H1 (cell line): ENCODE measurements at regions not wholly inside any gene's neighbourhood (a gene's known extent, or its start where the extent isn't known, plus 50 kb on each side); places are given as distances from the start of the nearest gene placed in this dataset.
A peak's percentile ranks its signal among the peaks of the same experiment; 100 is the strongest.

Experiments used
- CTCF ChIA-PET: fragments of 300-600 bp; sonication (Branson Sonifier 250); formaldehyde crosslinking; loops from one replicate; lab custom pipeline; 2021; ENCODE audit not compliant: partially characterized antibody; lab: Charles Lee
- POLR2A ChIA-PET: fragments of 300-600 bp; sonication (Branson Sonifier 250); formaldehyde crosslinking; loops from one replicate; lab custom pipeline; 2021; ENCODE audit warnings: inconsistent platforms; ENCODE audit not compliant: partially characterized antibody; lab: Charles Lee
- DNase-seq, 2 experiments: peaks; one replicate each; pipeline versions ENCODE4 v3.0.0 to v3.0.0-alpha.2; 2010 to 2022; ENCODE audit warnings: low spot score in 2 of 2, low read depth in 1 of 2, mixed read lengths in 1 of 2
- FAIRE-seq: peaks from 2 replicates; lab custom pipeline; 2011; peaks lifted over from hg19 to GRCh38; lab: Jason Lieb, UNC
- H2AFZ ChIP-seq: 2 replicates; pipeline ENCODE4 v1.8.1; 2012; ENCODE audit warnings: low read length, inconsistent platforms
- H2AK5ac ChIP-seq: 2 replicates; pipeline ENCODE4 v1.6.1; 2013; ENCODE audit warnings: low read depth, low read length
- H2BK120ac ChIP-seq: replicated peaks from 2 replicates; pipeline ENCODE3; 2013; ENCODE audit warnings: low read depth, low read length, inconsistent platforms
- H2BK12ac ChIP-seq: 2 replicates; pipeline ENCODE4 v1.6.1; 2013; ENCODE audit warnings: low read depth, low read length
- H2BK15ac ChIP-seq: 2 replicates; pipeline ENCODE4 v1.6.1; 2013; ENCODE audit warnings: low read length
- H2BK20ac ChIP-seq: 2 replicates; pipeline ENCODE4 v1.6.1; 2013; ENCODE audit warnings: low read length
- H2BK5ac ChIP-seq: 2 replicates; pipeline ENCODE4 v1.6.1; 2013; ENCODE audit warnings: low read depth, low read length
- H3K14ac ChIP-seq: 2 replicates; pipeline ENCODE4 v1.6.1; 2013; ENCODE audit warnings: inconsistent platforms; ENCODE audit not compliant: insufficient read length
- H3K18ac ChIP-seq: 2 replicates; pipeline ENCODE4 v1.6.1; 2013; ENCODE audit warnings: low read length; ENCODE audit errors: extremely low read depth
- H3K23ac ChIP-seq: 2 replicates; pipeline ENCODE4 v1.6.1; 2013; ENCODE audit warnings: inconsistent platforms; ENCODE audit not compliant: insufficient read length
- H3K23me2 ChIP-seq: 2 replicates; pipeline ENCODE4 v1.6.1; 2013; ENCODE audit warnings: low read depth, low read length
- H3K27ac ChIP-seq: 2 replicates; pipeline ENCODE4 v1.6.1; 2011; ENCODE audit warnings: low read depth, low read length, inconsistent platforms
- H3K27me3 ChIP-seq, 4 experiments: replicated peaks in 1 of 4; 1 replicate in 1 of 4; 2 replicates in 3 of 4; pipeline versions ENCODE4 v1.6.1 to v1.8.1; 2011 to 2013; ENCODE audit warnings: low read length in 3 of 4, mild to moderate bottlenecking in 3 of 4, inconsistent platforms in 2 of 4, mixed read lengths in 2 of 4, moderate library complexity in 1 of 4; ENCODE audit not compliant: control insufficient read depth in 3 of 4, insufficient read depth in 3 of 4; ENCODE audit errors: extremely low read depth in 1 of 4
- H3K36me3 ChIP-seq, 4 experiments: 2 replicates each; pipeline versions ENCODE4 v1.6.1 to v1.8.1; 2011 to 2013; ENCODE audit warnings: mild to moderate bottlenecking in 4 of 4, low read length in 3 of 4, moderate library complexity in 2 of 4, control low read depth in 1 of 4, inconsistent platforms in 1 of 4; ENCODE audit not compliant: insufficient read depth in 4 of 4, control insufficient read depth in 2 of 4
- H3K4ac ChIP-seq: replicated peaks from 2 replicates; pipeline ENCODE3; 2013; ENCODE audit warnings: low read length, low read depth, mixed read lengths, inconsistent platforms; ENCODE audit not compliant: insufficient read length
- H3K4me1 ChIP-seq, 4 experiments: replicated peaks in 1 of 4; 1 replicate in 1 of 4; 2 replicates in 3 of 4; pipeline versions ENCODE4 v1.6.1 to v1.8.1; 2011 to 2013; ENCODE audit warnings: low read length in 3 of 4, inconsistent platforms in 2 of 4, mixed read lengths in 1 of 4; ENCODE audit not compliant: insufficient read depth in 4 of 4, control insufficient read depth in 3 of 4
- H3K4me2 ChIP-seq, 2 experiments: 2 replicates each; pipeline versions ENCODE4 v1.6.1 to v1.8.1; 2011 to 2013; ENCODE audit warnings: low read depth in 2 of 2, low read length in 2 of 2, control low read depth in 1 of 2, inconsistent platforms in 1 of 2, mild to moderate bottlenecking in 1 of 2; ENCODE audit not compliant: insufficient read depth in 1 of 2
- H3K4me3 ChIP-seq, 4 experiments: fragments of 200-600, 300-600 bp in 1 of 4; sonication (generic), shearing (Covaris generic), sonication (Bioruptor Twin) in 1 of 4; 2 replicates each; pipeline versions ENCODE4 v1.5.1 to v1.8.1; 2011 to 2016; ENCODE audit warnings: low read length in 4 of 4, low read depth in 3 of 4, control low read depth in 2 of 4, inconsistent platforms in 2 of 4, mild to moderate bottlenecking in 2 of 4, mixed read lengths in 1 of 4, moderate library complexity in 1 of 4; ENCODE audit not compliant: insufficient read depth in 2 of 4; ENCODE audit errors: extremely low read depth in 1 of 4
- H3K56ac ChIP-seq: replicated peaks from 2 replicates; pipeline ENCODE3; 2013; ENCODE audit warnings: low read depth, mild to moderate bottlenecking, mixed read lengths, low read length, inconsistent platforms; ENCODE audit not compliant: insufficient read length
- H3K79me1 ChIP-seq: 2 replicates; pipeline ENCODE4 v1.6.1; 2013; ENCODE audit warnings: low read depth, low read length, control low read depth
- H3K79me2 ChIP-seq, 2 experiments: 2 replicates each; pipeline versions ENCODE4 v1.6.1 to v1.8.1; 2012 to 2013; ENCODE audit warnings: low read length in 2 of 2, mild to moderate bottlenecking in 2 of 2, inconsistent platforms in 1 of 2; ENCODE audit not compliant: insufficient read depth in 2 of 2, control insufficient read depth in 1 of 2
- H3K9ac ChIP-seq, 4 experiments: replicated peaks in 1 of 4; 1 replicate in 1 of 4; 2 replicates in 3 of 4; pipeline versions ENCODE4 v1.6.1 to v1.8.1; 2011 to 2013; ENCODE audit warnings: low read depth in 3 of 4, low read length in 3 of 4, control low read depth in 2 of 4, mild to moderate bottlenecking in 2 of 4, moderate library complexity in 2 of 4, inconsistent platforms in 1 of 4; ENCODE audit errors: extremely low read depth in 1 of 4
- H3K9me3 ChIP-seq, 2 experiments: 2 replicates each; pipeline versions ENCODE4 v1.6.1 to v1.8.1; 2012 to 2013; ENCODE audit warnings: mild to moderate bottlenecking in 2 of 2, moderate library complexity in 2 of 2, control low read depth in 1 of 2, inconsistent platforms in 1 of 2, low read depth in 1 of 2, low read length in 1 of 2, mixed read lengths in 1 of 2; ENCODE audit not compliant: insufficient read depth in 2 of 2
- H4K20me1 ChIP-seq, 2 experiments: replicated peaks in 1 of 2; 2 replicates each; pipeline versions ENCODE3 to v1.8.1; 2011 to 2013; ENCODE audit warnings: inconsistent platforms in 2 of 2, low read length in 2 of 2, mild to moderate bottlenecking in 1 of 2; ENCODE audit not compliant: insufficient read depth in 2 of 2, control insufficient read depth in 1 of 2
- H4K5ac ChIP-seq: 2 replicates; pipeline ENCODE4 v1.6.1; 2013; ENCODE audit warnings: low read length, low read depth, mixed read lengths, inconsistent platforms; ENCODE audit not compliant: insufficient read length
- H4K8ac ChIP-seq: 2 replicates; pipeline ENCODE4 v1.8.0; 2013; ENCODE audit warnings: mild to moderate bottlenecking, moderate library complexity, low read length, inconsistent platforms; ENCODE audit not compliant: insufficient read depth; ENCODE audit errors: extremely low read depth
- H4K91ac ChIP-seq: replicated peaks from 2 replicates; pipeline ENCODE3; 2013; ENCODE audit warnings: low read length, mixed read lengths, inconsistent platforms; ENCODE audit not compliant: insufficient read length
- CTCF ChIP-seq, 3 experiments: IDR thresholded peaks; 1 replicate in 2 of 3; 2 replicates in 1 of 3; pipeline versions ENCODE4 v1.5.1 to v1.6.1; 2011; ENCODE audit warnings: low read length in 3 of 3, mild to moderate bottlenecking in 3 of 3, inconsistent platforms in 2 of 3, low read depth in 1 of 3, moderate library complexity in 1 of 3; ENCODE audit not compliant: insufficient read depth in 1 of 3; ENCODE audit errors: control extremely low read depth in 1 of 3
- EZH2 ChIP-seq: fragments of 200-600 bp; sonication (generic); IDR thresholded peaks from 2 replicates; pipeline ENCODE4 v1.7.1; 2012; ENCODE audit warnings: low read depth, mild to moderate bottlenecking, moderate library complexity, low read length, inconsistent platforms; ENCODE audit not compliant: severe bottlenecking
- HDAC2 ChIP-seq, 2 experiments: fragments of 300-600 bp in 1 of 2; sonication (generic) in 1 of 2; IDR thresholded peaks; 2 replicates each; pipeline ENCODE4 v1.6.1; 2011 to 2012; ENCODE audit warnings: low read depth in 2 of 2, low read length in 2 of 2, mild to moderate bottlenecking in 2 of 2, moderate library complexity in 2 of 2, borderline replicate concordance in 1 of 2, inconsistent platforms in 1 of 2
- JUN ChIP-seq: IDR thresholded peaks from 2 replicates; pipeline ENCODE4 v1.6.1; 2011; ENCODE audit warnings: low read depth, mild to moderate bottlenecking, improper control_type of control experiment, low read length
- MAX ChIP-seq: IDR thresholded peaks from 2 replicates; pipeline ENCODE4 v1.6.1; 2012; ENCODE audit warnings: inconsistent platforms
- POU5F1 ChIP-seq: IDR thresholded peaks from 2 replicates; pipeline ENCODE4 v1.6.1; 2011; ENCODE audit warnings: low read depth, mild to moderate bottlenecking, low read length, moderate library complexity
- RAD21 ChIP-seq, 2 experiments: IDR thresholded peaks in 1 of 2; conservative IDR thresholded peaks in 1 of 2; 2 replicates each; pipeline ENCODE4 v1.6.1; 2011; ENCODE audit warnings: low read depth in 2 of 2, low read length in 2 of 2, improper control_type of control experiment in 1 of 2, inconsistent platforms in 1 of 2, mild to moderate bottlenecking in 1 of 2, moderate library complexity in 1 of 2
- SAP30 ChIP-seq: fragments of 300-600 bp; sonication (generic); IDR thresholded peaks from 2 replicates; pipeline ENCODE4 v1.7.1; 2012; ENCODE audit warnings: low read length, moderate library complexity, mild to moderate bottlenecking, inconsistent platforms; ENCODE audit not compliant: insufficient read depth, insufficient replicate concordance
- WGBS, 2 experiments: shearing (Covaris generic) in 1 of 2; methylation state at CpG; one replicate each; pipeline versions ENCODE4 v1.1.6 to v1.1.7; 2013 to 2015; ENCODE audit warnings: low lambda C conversion rate in 2 of 2, mixed read lengths in 2 of 2, inconsistent platforms in 1 of 2, low coverage in 1 of 2, missing lambda C conversion rate in 1 of 2; ENCODE audit not compliant: insufficient replicate concordance in 2 of 2, insufficient coverage in 1 of 2, insufficient read length in 1 of 2; ENCODE audit errors: extremely low coverage in 1 of 2, missing lambda C conversion rate in 1 of 2; 5-methylcytosine and 5-hydroxymethylcytosine counted together

GRCh38 chr16:86048882-86049585 lies 150.1 kb downstream of the IRF8 start:
- no peaks in the 10 kb centered on the region; a peak in 1 of 7 replicates for H3K27me3 ChIP-seq
- no peak overlapping the region for H3K14ac ChIP-seq
- H3K56ac ChIP-seq, result no peak overlapping the region
- H4K20me1 ChIP-seq, result peaks cover 0 to 3% of the 10 kb centered on the region in 2 experiments
- H2BK15ac ChIP-seq, result no peak overlapping the region
- POLR2A ChIA-PET, result interaction anchor here (1.0 to 1.7 kb wide), 3 partner anchors 9 to 15 kb away, joined by 3 to 4 read pairs (median 3); no protein-coding TSS in a partner anchor
- no peak overlapping the region for H3K4me2 ChIP-seq
- H3K23me2 ChIP-seq, result no peaks in the 10 kb centered on the region
- H3K4ac ChIP-seq, result no peak overlapping the region
- H3K79me2 ChIP-seq, result no peaks in the 10 kb centered on the region
- no peak overlapping the region for H2AFZ ChIP-seq
- H3K18ac ChIP-seq, result no peak overlapping the region
- H4K91ac ChIP-seq, result no peak overlapping the region
- no peak overlapping the region for H3K23ac ChIP-seq
- H2BK5ac ChIP-seq, result no peak overlapping the region
- H3K9me3 ChIP-seq, result no peaks in the 10 kb centered on the region
- no peak overlapping the region for H4K8ac ChIP-seq
- CTCF ChIA-PET, result interaction anchor here (0.6 to 9.2 kb wide), 23 partner anchors 11 to 1140 kb away, joined by 3 to 84 read pairs (median 4); no protein-coding TSS in a partner anchor
- no peaks in the 10 kb centered on the region for H3K79me1 ChIP-seq
- H4K5ac ChIP-seq, result no peak overlapping the region
- DNase-seq (no peak), FAIRE-seq (no peak)
- no peak overlapping the region for H2BK120ac ChIP-seq
- no peak overlapping the region for H3K27ac ChIP-seq
- peaks cover 0 to 1% (median 0%) of the 10 kb centered on the region in 4 experiments; a peak in 2 of 7 replicates for H3K4me1 ChIP-seq
- H2AK5ac ChIP-seq, result no peak overlapping the region
- no peak overlapping the region for H3K9ac ChIP-seq
- 84% methylated on average over 11 of the region's 11 CpGs; no CpG with 5 or more reads in 1 of the 2 experiments for WGBS, 2 experiments
- H2BK12ac ChIP-seq, result no peak overlapping the region
- H3K36me3 ChIP-seq, result no peaks in the 10 kb centered on the region
- no peak overlapping the region for H2BK20ac ChIP-seq
- no peak overlapping the region for H3K4me3 ChIP-seq
- TF ChIP-seq HDAC2 (IDR thresholded peaks at IDR 0.05; ENCODE audit: borderline replicate concordance in 1 of 2, low read depth in 2 of 2, low read length in 2 of 2), result peak in 1 of 2 experiments; percentile 54; a peak in 1 of 4 replicates
- TF ChIP-seq EZH2, result no peak
- peak; percentile 29 to 38; a peak in 3 of 4 replicates for TF ChIP-seq RAD21 (IDR thresholded peaks at IDR 0.05 in 1 of 2, conservative IDR thresholded peaks at IDR 0.05 in 1 of 2; ENCODE audit: low read depth in 2 of 2, low read length in 2 of 2)
- 0 out of 2 replicates have a peak, but pooled peaks have one; percentile 17 for TF ChIP-seq MAX
- peak; percentile 32 for TF ChIP-seq SAP30
- peak; percentile 38 to 68 (median 66) for TF ChIP-seq CTCF (IDR thresholded peaks at IDR 0.05; ENCODE audit: control extremely low read depth in 1 of 3, insufficient read depth in 1 of 3, low read depth in 1 of 3, low read length in 3 of 3)
- no peak for TF ChIP-seq POU5F1
- no peak for TF ChIP-seq JUN
